Naive B cell (primary cell): ENCODE measurements at regions not wholly inside any gene's neighbourhood (a gene's known extent, or its start where the extent isn't known, plus 50 kb on each side); places are given as distances from the start of the nearest gene placed in this dataset.
A peak's percentile ranks its signal among the peaks of the same experiment; 100 is the strongest.

ENCODE experiments used
- ATAC-seq, 2 donors: fragments of 150-1000 bp; cut with Tn5 transposase; 2 replicates each; pipeline ENCODE4 v1.10.0; 2021; ENCODE audit warnings: low read depth in 2 of 2, mild to moderate bottlenecking in 2 of 2, moderate library complexity in 2 of 2
- DNase-seq: peaks from one replicate; pipeline ENCODE4 v3.0.0; 2022
- H3K27ac Mint-ChIP-seq, 6 donors: one replicate each; pipeline ENCODE4 v1.8.0; 2020 to 2022; ENCODE audit warnings: mild to moderate bottlenecking in 6 of 6, mixed read lengths in 6 of 6, moderate library complexity in 5 of 6, inconsistent platforms in 2 of 6
- H3K27me3 Mint-ChIP-seq, 3 donors: one replicate each; pipeline ENCODE4 v1.8.0; 2021 to 2022; ENCODE audit warnings: mixed read lengths in 3 of 3, mild to moderate bottlenecking in 1 of 3
- H3K36me3 Mint-ChIP-seq, 2 donors: one replicate each; pipeline ENCODE4 v1.8.0; 2020 to 2022; ENCODE audit warnings: mixed read lengths in 2 of 2, inconsistent platforms in 1 of 2, mild to moderate bottlenecking in 1 of 2
- H3K4me1 Mint-ChIP-seq, 3 donors: one replicate each; pipeline ENCODE4 v1.8.0; 2020 to 2022; ENCODE audit warnings: mixed read lengths in 3 of 3, inconsistent platforms in 1 of 3, mild to moderate bottlenecking in 1 of 3, moderate library complexity in 1 of 3
- H3K4me3 Mint-ChIP-seq, 8 donors: one replicate each; pipeline ENCODE4 v1.8.0; 2020 to 2022; ENCODE audit warnings: mild to moderate bottlenecking in 8 of 8, mixed read lengths in 8 of 8, moderate library complexity in 8 of 8, inconsistent platforms in 2 of 8
- H3K9me3 Mint-ChIP-seq, 7 donors: one replicate each; pipeline ENCODE4 v1.8.0; 2020 to 2022; ENCODE audit warnings: mixed read lengths in 7 of 7, mild to moderate bottlenecking in 5 of 7, inconsistent platforms in 2 of 7, moderate library complexity in 1 of 7

DNA sequence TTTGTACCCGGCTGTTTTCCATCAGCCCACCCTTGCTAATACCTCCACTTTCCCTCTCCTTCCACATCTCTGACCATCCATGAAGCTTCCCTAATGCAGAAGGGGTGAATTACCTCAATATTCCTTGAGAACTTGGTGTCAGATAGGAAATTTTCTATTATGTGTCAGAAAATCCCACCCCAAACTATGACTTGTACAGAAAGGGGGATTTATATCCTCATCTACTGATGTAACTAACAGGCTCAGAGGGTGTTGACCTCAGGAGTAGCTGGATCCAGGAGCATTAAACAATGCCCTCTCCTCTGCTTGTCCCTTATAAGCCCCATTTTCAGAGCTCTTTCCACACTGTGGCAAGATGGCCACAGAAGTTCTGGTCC is 242.8 kb upstream of the TLE3 start:
- Mint-ChIP-seq H3K4me1 (peaks cover 13 to 28% (median 14%) of the 10 kb centered on the region in 3 donors), H3K36me3 (peaks cover 0 to 9% of the 10 kb centered on the region in 2 donors), H3K9me3 (peaks cover 0 to 8% (median 7%) of the 10 kb centered on the region in 7 donors), H3K4me3 (no peak overlapping the region), H3K27ac (no peak overlapping the region), H3K27me3 (peaks cover 0 to 11% (median 0%) of the 10 kb centered on the region in 3 donors)
- DNase-seq (no peak), ATAC-seq (no peak)

DNA sequence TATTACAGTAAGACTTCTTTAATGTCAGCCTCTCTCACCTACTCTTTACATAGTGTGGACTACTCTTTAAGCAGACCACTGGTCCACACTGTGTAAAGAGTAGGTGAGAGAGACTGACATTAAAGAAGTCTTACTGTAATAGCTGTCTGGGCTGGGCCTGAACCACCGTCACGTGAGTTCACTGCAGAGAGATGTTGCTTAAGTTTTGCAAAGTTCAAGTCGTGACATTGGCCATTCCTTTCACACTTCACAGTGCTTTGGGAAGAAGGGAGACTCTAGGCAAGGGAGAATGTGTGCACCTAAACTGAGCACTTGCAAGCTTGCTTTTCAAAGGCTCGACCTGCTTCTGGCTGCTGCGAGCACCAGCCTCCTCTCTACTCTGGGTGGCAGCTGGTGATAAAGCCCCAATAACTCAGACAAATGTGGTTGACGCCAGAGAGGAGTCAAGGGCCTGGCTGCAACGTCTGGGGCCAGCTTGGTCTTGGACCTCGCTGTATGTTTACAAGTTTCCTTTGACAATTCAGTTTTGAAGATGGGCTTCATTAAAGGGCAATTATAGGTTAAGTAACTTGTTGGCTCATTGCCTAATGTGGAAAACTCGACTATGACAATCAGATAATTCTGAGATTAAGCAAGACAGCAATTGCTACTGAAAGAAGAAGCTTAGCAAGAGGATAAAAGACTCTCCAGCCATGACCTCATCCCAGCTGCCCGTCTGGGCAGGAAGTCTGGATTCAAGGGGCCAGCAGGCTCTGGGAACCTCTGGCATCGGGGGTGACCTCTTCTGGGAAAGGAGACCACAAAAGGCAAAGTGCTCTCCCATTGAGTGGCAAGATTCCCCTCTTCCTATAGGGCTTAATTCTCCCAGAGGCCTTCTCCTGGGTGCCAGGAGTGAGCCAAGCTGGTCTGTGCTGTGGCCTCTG is 242.1 kb upstream of the TLE3 start:
- peaks cover 13 to 29% (median 14%) of the 10 kb centered on the region in 3 donors for H3K4me1 Mint-ChIP-seq
- no peak overlapping the region for H3K4me3 Mint-ChIP-seq
- peaks cover 0 to 5% (median 0%) of the 10 kb centered on the region in 3 donors for H3K27me3 Mint-ChIP-seq
- ATAC-seq (no peak), DNase-seq (no peak)
- peaks cover 0 to 9% of the 10 kb centered on the region in 2 donors for H3K36me3 Mint-ChIP-seq
- H3K9me3 Mint-ChIP-seq, result peaks cover 0 to 13% (median 10%) of the 10 kb centered on the region in 7 donors
- peak overlapping the region in 1 of 6 donors; percentile 19 for H3K27ac Mint-ChIP-seq

DNA sequence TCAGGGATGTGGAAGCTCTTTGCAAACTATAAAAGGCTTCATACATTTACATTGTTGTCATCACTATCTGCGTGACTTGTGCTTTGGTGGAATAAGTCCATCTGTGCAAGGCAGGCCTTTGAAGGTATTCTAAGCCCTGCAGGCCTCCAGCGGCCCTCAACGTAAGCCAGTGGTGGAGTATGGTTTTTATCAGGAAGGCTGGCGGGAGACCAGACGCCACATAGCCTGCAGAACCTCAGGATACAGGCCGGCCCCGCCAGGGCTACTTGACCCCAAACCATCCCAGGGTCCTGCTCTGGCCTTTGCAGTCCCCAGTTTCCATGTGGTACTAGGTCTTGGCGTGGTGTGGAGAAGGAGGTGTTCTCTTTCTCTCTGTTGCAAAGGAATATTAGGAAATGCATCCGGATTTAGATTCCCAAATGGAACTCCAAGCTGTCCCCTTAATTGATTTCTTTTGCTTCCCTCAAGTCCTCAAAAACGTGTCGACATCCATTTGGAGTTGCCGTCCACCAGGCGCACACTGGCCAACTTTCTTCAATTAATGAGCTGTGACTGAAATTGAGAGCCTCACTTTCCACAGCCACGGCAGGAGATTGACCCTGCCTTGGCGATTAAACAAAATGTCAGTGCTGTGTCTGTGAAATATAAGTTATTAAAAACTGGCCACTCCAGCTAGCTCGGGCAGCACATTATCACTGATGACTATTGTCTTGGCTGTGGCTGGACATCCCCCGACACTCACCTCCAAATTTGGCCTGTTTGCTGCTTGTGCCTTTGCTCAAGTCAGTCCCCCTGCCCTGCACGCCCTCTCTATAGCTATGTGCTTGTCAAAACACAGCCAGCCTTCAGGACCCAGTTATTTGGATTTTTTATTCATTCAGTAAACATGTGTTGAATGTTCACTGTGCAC is 239.8 kb upstream of the TLE3 start:
- H3K27ac Mint-ChIP-seq, result peak overlapping the region in 1 of 6 donors; percentile 59
- no peak for DNase-seq
- H3K4me3 Mint-ChIP-seq, result peak overlapping the region in 2 of 8 donors; percentile 11 to 51
- H3K9me3 Mint-ChIP-seq, result peaks cover 8 to 31% (median 26%) of the 10 kb centered on the region in 7 donors
- peaks cover 13 to 29% (median 14%) of the 10 kb centered on the region in 3 donors for H3K4me1 Mint-ChIP-seq
- no peaks in the 10 kb centered on the region for H3K27me3 Mint-ChIP-seq
- ATAC-seq, result no peak
- peaks cover 5 to 24% of the 10 kb centered on the region in 2 donors for H3K36me3 Mint-ChIP-seq

DNA sequence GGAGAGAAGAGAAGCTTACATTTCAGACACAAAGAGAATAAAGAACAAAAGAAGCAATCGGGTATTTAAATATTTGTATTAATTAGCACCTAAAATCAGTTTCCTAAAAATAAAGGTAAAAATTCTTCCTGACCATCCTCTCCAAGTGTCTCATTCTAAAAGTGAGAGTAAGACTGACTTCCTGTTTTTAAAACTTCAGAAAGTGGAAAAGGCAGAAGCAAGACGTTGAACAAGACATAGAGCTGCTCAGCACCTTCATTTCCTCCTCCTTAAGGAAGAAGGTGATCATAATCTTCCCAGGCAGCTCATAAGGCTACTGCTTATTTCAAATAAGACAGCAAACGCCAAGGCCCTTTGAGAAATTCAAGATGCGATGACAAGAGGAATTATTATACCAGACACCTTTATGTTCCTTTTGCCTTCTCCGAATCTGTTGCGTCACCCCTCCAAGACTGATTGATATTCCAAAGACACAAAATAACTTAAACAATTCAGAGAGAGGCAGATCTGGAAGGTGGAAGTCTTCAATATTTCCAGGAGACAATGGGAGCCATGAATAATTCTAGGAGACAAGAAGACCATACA is 238.8 kb upstream of the TLE3 start:
- H3K36me3 Mint-ChIP-seq, result peaks cover 10 to 24% of the 10 kb centered on the region in 2 donors
- peaks cover 13 to 29% (median 14%) of the 10 kb centered on the region in 3 donors for H3K4me1 Mint-ChIP-seq
- H3K9me3 Mint-ChIP-seq, result peaks cover 8 to 38% (median 29%) of the 10 kb centered on the region in 7 donors
- H3K27me3 Mint-ChIP-seq, result no peaks in the 10 kb centered on the region
- DNase-seq (no peak), ATAC-seq (peak; percentile 48 to 51)
- peak overlapping the region in 3 of 8 donors; percentile 10 to 71 (median 26) for H3K4me3 Mint-ChIP-seq
- peak overlapping the region in 2 of 6 donors; percentile 36 to 66 for H3K27ac Mint-ChIP-seq

DNA sequence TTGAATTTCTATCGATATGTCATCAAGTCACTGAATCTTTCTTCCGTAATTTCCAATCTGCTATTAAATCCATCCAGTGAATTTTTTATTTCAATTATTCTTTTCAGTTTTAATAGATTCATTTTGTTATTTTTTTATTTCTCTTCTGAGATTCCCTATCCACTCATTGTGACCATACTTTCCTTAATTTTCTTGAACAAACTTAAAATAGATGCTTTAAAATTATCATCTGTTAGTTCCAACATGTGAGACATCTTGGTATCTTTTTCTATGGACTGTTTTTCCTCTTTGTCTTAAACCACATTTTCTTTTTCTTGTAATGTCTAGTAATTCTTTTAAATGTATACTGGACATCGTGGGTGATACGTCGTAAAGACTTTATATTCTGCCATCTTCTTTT is 236.6 kb upstream of the TLE3 start:
- no peak overlapping the region for H3K4me3 Mint-ChIP-seq
- H3K27me3 Mint-ChIP-seq, result no peaks in the 10 kb centered on the region
- DNase-seq, result no peak
- no peak for ATAC-seq
- peaks cover 14 to 33% (median 17%) of the 10 kb centered on the region in 3 donors for H3K4me1 Mint-ChIP-seq
- H3K27ac Mint-ChIP-seq, result no peak overlapping the region
- H3K36me3 Mint-ChIP-seq, result peaks cover 13 to 24% of the 10 kb centered on the region in 2 donors
- peaks cover 18 to 49% (median 34%) of the 10 kb centered on the region in 7 donors for H3K9me3 Mint-ChIP-seq

DNA sequence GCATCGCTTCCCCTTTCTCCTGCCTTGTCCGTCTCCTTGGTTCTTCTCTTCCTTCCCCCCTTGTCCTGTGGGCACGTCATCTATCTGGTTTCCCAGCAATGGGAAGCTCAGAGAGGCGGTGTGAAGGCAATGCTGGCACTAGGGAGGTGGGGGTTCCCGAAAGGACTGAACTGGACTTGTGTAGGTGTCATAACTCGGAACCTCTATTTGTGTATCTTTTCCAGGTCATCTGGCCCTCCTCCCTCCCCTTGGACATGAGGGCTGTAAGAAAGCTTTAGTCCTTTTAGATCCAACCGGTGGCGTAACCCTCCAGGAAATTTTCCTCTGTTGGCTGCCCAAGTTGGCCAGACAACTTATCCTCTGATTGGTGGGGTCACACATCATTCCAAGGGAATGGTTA is 231.5 kb upstream of the TLE3 start:
- Mint-ChIP-seq H3K36me3 (peaks cover 10 to 13% of the 10 kb centered on the region in 2 donors), H3K27ac (peak overlapping the region in 5 of 6 donors; percentile 33 to 94 (median 91)), H3K4me1 (peaks cover 31 to 45% (median 31%) of the 10 kb centered on the region in 3 donors), H3K4me3 (peak overlapping the region in 3 of 8 donors; percentile 53 to 67 (median 66)), H3K9me3 (peaks cover 13 to 30% (median 17%) of the 10 kb centered on the region in 7 donors), H3K27me3 (no peaks in the 10 kb centered on the region)
- DNase-seq, result no peak
- ATAC-seq, result no peak

DNA sequence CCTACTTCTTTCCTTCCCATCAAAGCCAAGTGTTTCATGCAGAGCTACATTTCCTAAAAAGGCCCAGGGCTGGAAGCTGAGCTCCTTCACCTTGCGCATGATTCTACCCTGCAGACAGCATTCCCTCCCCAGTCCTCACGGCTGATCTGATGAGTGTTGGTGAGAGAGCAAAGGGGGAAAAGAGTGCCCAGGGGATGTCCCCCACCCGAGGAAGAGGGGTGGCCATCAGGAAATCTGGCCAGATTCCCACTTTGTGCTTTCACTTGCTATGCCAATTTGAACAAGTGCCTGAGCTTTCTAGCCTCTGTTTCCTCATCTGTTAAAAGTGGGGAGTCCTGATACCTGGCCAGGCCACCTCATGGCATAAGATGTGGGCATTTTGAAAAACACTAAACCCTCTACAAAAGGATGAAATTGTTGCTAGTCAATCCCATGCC is 231.0 kb upstream of the TLE3 start:
- peaks cover 8 to 26% (median 14%) of the 10 kb centered on the region in 7 donors for H3K9me3 Mint-ChIP-seq
- ATAC-seq, result no peak
- DNase-seq, result no peak
- H3K27ac Mint-ChIP-seq, result peak overlapping the region in 5 of 6 donors; percentile 67 to 98 (median 92)
- no peaks in the 10 kb centered on the region for H3K27me3 Mint-ChIP-seq
- H3K4me1 Mint-ChIP-seq, result peaks cover 31 to 50% (median 31%) of the 10 kb centered on the region in 3 donors
- peaks cover 5 to 11% of the 10 kb centered on the region in 2 donors for H3K36me3 Mint-ChIP-seq
- peak overlapping the region in 6 of 8 donors; percentile 43 to 86 (median 54) for H3K4me3 Mint-ChIP-seq

DNA sequence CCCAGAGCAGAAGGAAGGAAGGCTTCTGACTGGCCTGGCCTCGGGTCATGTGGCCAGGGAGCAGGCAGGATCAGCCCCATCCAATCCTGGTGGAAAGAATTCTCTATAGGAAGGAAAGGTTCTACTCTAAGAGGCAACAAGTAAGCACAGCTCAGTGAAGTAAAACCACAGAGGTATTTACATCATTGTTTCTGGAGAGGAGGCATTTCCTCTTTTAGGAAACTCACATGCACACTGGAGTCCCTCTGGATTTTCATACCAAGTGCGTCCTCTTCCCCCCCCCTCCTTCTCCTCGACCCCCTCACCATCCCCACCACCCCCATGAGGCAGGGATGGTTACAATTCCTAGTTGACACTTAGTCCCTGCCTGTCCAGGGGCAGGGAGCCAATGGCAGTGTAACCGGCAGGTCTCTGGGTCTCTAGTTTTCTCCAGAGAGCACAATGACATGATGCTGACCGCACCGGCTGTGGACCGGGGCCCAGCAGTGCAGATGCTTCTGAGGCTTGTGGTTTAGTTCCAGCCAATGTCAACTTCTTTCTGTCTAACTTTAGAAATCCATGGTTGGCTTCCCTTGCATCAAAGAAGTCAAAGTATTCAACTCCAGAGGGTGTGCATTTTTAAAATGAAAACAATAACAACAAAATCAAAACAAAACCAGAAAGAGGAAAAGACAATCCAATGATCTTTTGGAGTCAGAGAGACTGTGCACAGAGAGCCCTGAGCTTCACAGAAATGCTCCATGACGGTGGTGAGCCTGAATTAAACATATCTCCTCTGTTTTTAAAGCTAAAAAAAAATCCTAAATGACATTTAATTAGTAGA is 230.3 kb upstream of the TLE3 start:
- peaks cover 4 to 19% (median 10%) of the 10 kb centered on the region in 7 donors for H3K9me3 Mint-ChIP-seq
- peak overlapping the region; percentile 67 to 98 (median 92) for H3K27ac Mint-ChIP-seq
- peak overlapping the region in 7 of 8 donors; percentile 43 to 86 (median 54) for H3K4me3 Mint-ChIP-seq
- ATAC-seq (peak; percentile 87 to 92), DNase-seq (peak; percentile 73)
- H3K27me3 Mint-ChIP-seq, result no peaks in the 10 kb centered on the region
- H3K4me1 Mint-ChIP-seq, result peaks cover 31 to 56% (median 32%) of the 10 kb centered on the region in 3 donors
- peaks cover 0 to 8% of the 10 kb centered on the region in 2 donors for H3K36me3 Mint-ChIP-seq

DNA sequence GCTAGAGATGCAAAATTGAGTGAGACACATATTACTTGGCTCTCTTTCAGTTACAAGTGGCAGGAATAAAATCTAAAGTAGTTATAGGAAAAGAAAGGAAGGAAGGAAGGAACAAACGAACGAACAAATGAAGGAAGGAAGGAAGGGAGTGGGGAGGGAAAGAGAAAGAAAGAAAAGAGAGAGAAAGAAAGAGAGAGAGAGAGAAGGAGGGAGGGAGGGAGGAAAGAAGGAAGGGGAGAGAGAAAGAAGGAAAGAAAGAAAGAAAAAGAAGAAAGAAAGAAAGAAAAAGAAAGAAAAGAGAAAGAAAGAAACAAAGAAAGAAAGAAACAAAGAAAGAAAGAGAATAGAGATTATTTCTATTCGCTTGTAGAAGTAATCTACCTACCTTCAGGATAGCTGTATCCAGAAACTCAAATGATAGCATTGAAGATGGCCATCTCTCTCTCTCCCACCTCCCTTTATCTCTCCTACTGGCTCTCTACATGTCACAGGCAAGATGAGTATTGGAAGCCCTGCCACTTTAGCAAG is 229.7 kb upstream of the TLE3 start:
- H3K9me3 Mint-ChIP-seq, result peaks cover 4 to 16% (median 10%) of the 10 kb centered on the region in 7 donors
- H3K27ac Mint-ChIP-seq, result peak overlapping the region; percentile 29 to 98 (median 92)
- H3K4me1 Mint-ChIP-seq, result peaks cover 36 to 63% (median 39%) of the 10 kb centered on the region in 3 donors
- peak; percentile 3 to 12 for ATAC-seq
- H3K4me3 Mint-ChIP-seq, result peak overlapping the region in 7 of 8 donors; percentile 43 to 86 (median 54)
- H3K36me3 Mint-ChIP-seq, result peaks cover 0 to 7% of the 10 kb centered on the region in 2 donors
- H3K27me3 Mint-ChIP-seq, result no peaks in the 10 kb centered on the region
- DNase-seq, result no peak

DNA sequence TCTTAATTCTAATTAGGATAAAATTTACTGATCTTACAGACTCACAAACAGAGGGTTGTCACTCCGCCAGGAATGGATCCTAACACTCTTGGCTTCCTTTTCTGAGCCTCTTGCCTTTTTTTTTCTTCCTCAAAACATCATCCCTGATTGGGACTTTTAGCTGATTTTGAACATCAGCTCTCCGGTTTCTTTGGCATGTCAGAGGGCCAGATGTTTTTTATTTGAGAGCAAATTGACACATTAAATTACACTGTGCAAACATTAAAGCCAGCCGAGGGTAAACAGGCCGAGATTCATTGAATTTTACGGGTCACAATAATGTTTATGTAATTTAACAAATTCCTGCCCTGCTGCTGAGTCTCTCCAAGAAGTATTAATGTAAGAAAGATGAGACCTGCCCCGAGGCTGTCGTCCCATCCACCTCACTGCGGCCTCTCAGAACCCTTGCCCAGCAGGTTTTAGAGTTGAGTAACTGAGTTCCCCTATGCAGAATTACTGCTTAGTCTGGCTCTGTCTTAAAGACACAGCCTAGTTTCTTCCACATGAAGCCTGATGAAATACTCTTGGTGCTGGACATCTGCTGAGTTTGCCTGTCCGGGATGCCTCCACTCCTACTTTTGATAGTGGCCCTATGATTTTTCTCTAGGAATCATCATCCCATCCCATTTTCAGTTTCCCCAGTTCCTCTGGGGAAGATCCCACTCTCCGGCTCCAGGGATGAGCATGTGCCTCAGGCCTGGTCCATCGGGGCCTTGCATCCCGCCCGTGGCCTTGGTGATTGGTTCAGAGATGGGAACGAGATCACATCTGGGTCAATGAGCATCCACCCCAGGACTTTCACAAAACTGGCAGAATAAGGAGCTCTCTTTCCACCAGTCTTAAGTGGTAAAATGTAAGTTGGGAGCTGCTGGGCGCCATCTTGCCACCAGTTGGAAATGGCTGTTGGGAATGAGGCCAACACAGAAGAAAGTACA is 226.6 kb upstream of the TLE3 start:
- DNase-seq (no peak), ATAC-seq (no peak)
- H3K4me1 Mint-ChIP-seq, result peaks cover 62 to 91% (median 70%) of the 10 kb centered on the region in 3 donors
- no peaks in the 10 kb centered on the region for H3K27me3 Mint-ChIP-seq
- peak overlapping the region in 3 of 6 donors; percentile 65 to 100 (median 79) for H3K27ac Mint-ChIP-seq
- no peaks in the 10 kb centered on the region for H3K36me3 Mint-ChIP-seq
- H3K9me3 Mint-ChIP-seq, result peaks cover 0 to 1% (median 0%) of the 10 kb centered on the region in 7 donors
- H3K4me3 Mint-ChIP-seq, result peak overlapping the region in 1 of 8 donors; percentile 29
